ENCODE measurements at regions not wholly inside any gene's neighbourhood (a gene's known extent, or its start where the extent isn't known, plus 50 kb on each side); places are given as distances from the start of the nearest gene placed in this dataset.

DNA sequence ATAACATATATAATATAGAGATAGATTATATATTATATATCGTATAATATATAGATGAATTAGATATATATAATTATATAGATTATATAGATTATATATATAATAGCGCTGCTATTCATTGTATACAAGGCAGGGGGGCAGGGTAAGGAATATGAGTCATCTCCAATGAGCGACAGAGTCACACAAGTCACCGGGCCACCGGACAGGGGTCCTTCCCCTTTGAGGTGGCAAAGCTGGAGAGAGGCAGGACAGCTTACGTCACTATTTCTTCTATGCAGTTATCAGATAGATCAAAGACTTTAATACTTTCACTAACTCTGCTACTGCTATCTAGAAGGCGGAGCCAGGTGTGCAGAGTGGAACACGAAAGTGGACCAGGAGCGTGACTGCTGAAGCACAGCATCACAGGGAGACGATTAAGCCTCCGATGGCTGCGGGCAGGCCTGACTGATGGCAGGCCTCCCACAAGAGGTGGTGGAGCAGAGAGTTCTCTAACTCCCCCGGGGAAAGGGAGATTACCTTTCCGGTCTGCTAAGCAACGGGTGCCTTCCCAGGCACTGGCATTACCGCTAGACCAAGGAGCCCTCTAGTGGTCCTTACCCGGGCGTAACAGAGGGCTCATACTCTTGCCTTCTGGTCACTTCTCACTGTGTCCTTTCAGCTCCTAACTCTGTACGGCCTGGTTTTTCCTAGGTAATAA lies 2154.7 kb downstream of the MRPL39 start:
- H4K5ac ChIP-seq (ENCODE audit: insufficient read length, low read depth, low read length): no peak overlapping the region
- no peaks in the 10 kb centered on the region for H4K20me1 ChIP-seq (replicated peaks in 1 of 2; ENCODE audit: control insufficient read depth in 1 of 2, insufficient read depth in 2 of 2, low read length in 2 of 2)
- no peaks in the 10 kb centered on the region for H3K4me1 ChIP-seq (replicated peaks in 1 of 4; ENCODE audit: control insufficient read depth in 3 of 4, insufficient read depth in 4 of 4, low read length in 3 of 4)
- H2BK120ac ChIP-seq (replicated peaks; ENCODE audit: low read depth, low read length): no peak overlapping the region
- no peaks in the 10 kb centered on the region for H3K27me3 ChIP-seq (replicated peaks in 1 of 4; ENCODE audit: control insufficient read depth in 3 of 4, extremely low read depth in 1 of 4, insufficient read depth in 3 of 4, low read length in 3 of 4)
- H3K9ac ChIP-seq (replicated peaks in 1 of 4; ENCODE audit: extremely low read depth in 1 of 4, low read depth in 3 of 4, low read length in 3 of 4): no peak overlapping the region
- H3K4me3 ChIP-seq (ENCODE audit: extremely low read depth in 1 of 4, insufficient read depth in 2 of 4, low read depth in 3 of 4, low read length in 4 of 4): no peak overlapping the region; a peak in 1 of 8 replicates
- no peak overlapping the region for H2AK5ac ChIP-seq (ENCODE audit: low read depth, low read length)
- peak overlapping the region; percentile 96 for H2AFZ ChIP-seq (ENCODE audit: low read length)
- H2BK5ac ChIP-seq (ENCODE audit: low read depth, low read length): no peak overlapping the region
- no peaks in the 10 kb centered on the region for H3K23me2 ChIP-seq (ENCODE audit: low read depth, low read length)
- no peaks in the 10 kb centered on the region for H3K79me1 ChIP-seq (ENCODE audit: low read depth, low read length)
- H2BK15ac ChIP-seq (ENCODE audit: low read length): no peak overlapping the region
- H3K18ac ChIP-seq (ENCODE audit: extremely low read depth, low read length): no peak overlapping the region
- no peaks in the 10 kb centered on the region for H3K79me2 ChIP-seq (ENCODE audit: control insufficient read depth in 1 of 2, insufficient read depth in 2 of 2, low read length in 2 of 2)
- H4K91ac ChIP-seq (replicated peaks; ENCODE audit: insufficient read length, low read length): no peak overlapping the region
- H2BK12ac ChIP-seq (ENCODE audit: low read depth, low read length): 0 out of 2 replicates have a peak overlapping the region, but pooled peaks have one; percentile 27
- H4K8ac ChIP-seq (ENCODE audit: extremely low read depth, insufficient read depth, low read length): no peak overlapping the region
- no peak overlapping the region for H3K23ac ChIP-seq (ENCODE audit: insufficient read length)
- H3K4me2 ChIP-seq (ENCODE audit: insufficient read depth in 1 of 2, low read depth in 2 of 2, low read length in 2 of 2): peak overlapping the region in 1 of 2 experiments; percentile 31; a peak in 2 of 4 replicates
- H3K27ac ChIP-seq (ENCODE audit: low read depth, low read length): no peak overlapping the region
- H3K14ac ChIP-seq (ENCODE audit: insufficient read length): no peak overlapping the region
- no peak overlapping the region for H2BK20ac ChIP-seq (ENCODE audit: low read length)
- FAIRE-seq (peak; percentile 89), DNase-seq (ENCODE audit: low read depth in 1 of 2, low spot score in 2 of 2) (peak; percentile 54 to 66)
- WGBS, 2 experiments (ENCODE audit: extremely low coverage in 1 of 2, insufficient coverage in 1 of 2, insufficient read length in 1 of 2, insufficient replicate concordance in 2 of 2, low coverage in 1 of 2, low lambda C conversion rate in 2 of 2, missing lambda C conversion rate in 1 of 2): 54% methylated on average over 19 of the region's 19 CpGs; no CpG with 5 or more reads in 1 of the 2 experiments
- no peaks in the 10 kb centered on the region for H3K36me3 ChIP-seq (ENCODE audit: control insufficient read depth in 2 of 4, insufficient read depth in 4 of 4, low read length in 3 of 4)
- POLR2A ChIA-PET (ENCODE audit: partially characterized antibody): no interaction called here
- no peaks in the 10 kb centered on the region for H3K9me3 ChIP-seq (ENCODE audit: insufficient read depth in 2 of 2, low read depth in 1 of 2, low read length in 1 of 2)
- CTCF ChIA-PET (ENCODE audit: partially characterized antibody): interaction anchor here (0.7 to 1.5 kb wide), 8 partner anchors 12 to 324 kb away, joined by 3 to 4 read pairs (median 3); no protein-coding TSS in a partner anchor
- no peak overlapping the region for H3K56ac ChIP-seq (replicated peaks; ENCODE audit: insufficient read length, low read depth, low read length)
- H3K4ac ChIP-seq (replicated peaks; ENCODE audit: insufficient read length, low read depth, low read length): no peak overlapping the region
- TF ChIP-seq JUN (IDR thresholded peaks at IDR 0.05; ENCODE audit: low read depth, low read length): no peak
- TF ChIP-seq RAD21 (IDR thresholded peaks at IDR 0.05 in 1 of 2, conservative IDR thresholded peaks at IDR 0.05 in 1 of 2; ENCODE audit: low read depth in 2 of 2, low read length in 2 of 2): peak; percentile 81 to 85
- TF ChIP-seq RBBP5 (IDR thresholded peaks at IDR 0.05; ENCODE audit: borderline replicate concordance, low read depth, low read length): no peak
- no peak for TF ChIP-seq GTF2F1 (IDR thresholded peaks at IDR 0.05; ENCODE audit: borderline replicate concordance, low read depth, low read length)
- TF ChIP-seq CHD2 (IDR thresholded peaks at IDR 0.05; ENCODE audit: low read length): no peak
- TF ChIP-seq TBP (IDR thresholded peaks at IDR 0.05; ENCODE audit: low read depth, low read length): peak; percentile 32; the same call in 1 of the 2 replicates
- no peak for TF ChIP-seq POLR2A (IDR thresholded peaks at IDR 0.05; ENCODE audit: control extremely low read depth in 1 of 2, low read depth in 2 of 2, low read length in 2 of 2)
- no peak for TF ChIP-seq KDM4A (IDR thresholded peaks at IDR 0.05; ENCODE audit: low read depth, low read length, severe bottlenecking)
- TF ChIP-seq FOSL1 (IDR thresholded peaks at IDR 0.05; ENCODE audit: insufficient read depth, low read depth, low read length): no peak
- TF ChIP-seq SIX5 (IDR thresholded peaks at IDR 0.05; ENCODE audit: low read depth, low read length): no peak
- TF ChIP-seq, protein P1, sequence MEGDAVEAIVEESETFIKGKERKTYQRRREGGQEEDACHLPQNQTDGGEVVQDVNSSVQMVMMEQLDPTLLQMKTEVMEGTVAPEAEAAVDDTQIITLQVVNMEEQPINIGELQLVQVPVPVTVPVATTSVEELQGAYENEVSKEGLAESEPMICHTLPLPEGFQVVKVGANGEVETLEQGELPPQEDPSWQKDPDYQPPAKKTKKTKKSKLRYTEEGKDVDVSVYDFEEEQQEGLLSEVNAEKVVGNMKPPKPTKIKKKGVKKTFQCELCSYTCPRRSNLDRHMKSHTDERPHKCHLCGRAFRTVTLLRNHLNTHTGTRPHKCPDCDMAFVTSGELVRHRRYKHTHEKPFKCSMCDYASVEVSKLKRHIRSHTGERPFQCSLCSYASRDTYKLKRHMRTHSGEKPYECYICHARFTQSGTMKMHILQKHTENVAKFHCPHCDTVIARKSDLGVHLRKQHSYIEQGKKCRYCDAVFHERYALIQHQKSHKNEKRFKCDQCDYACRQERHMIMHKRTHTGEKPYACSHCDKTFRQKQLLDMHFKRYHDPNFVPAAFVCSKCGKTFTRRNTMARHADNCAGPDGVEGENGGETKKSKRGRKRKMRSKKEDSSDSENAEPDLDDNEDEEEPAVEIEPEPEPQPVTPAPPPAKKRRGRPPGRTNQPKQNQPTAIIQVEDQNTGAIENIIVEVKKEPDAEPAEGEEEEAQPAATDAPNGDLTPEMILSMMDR (IDR thresholded peaks at IDR 0.05; ENCODE audit: control extremely low read depth in 1 of 3, insufficient read depth in 1 of 3, low read depth in 1 of 3, low read length in 3 of 3): peak; percentile 67 to 76 (median 76)
